GM21717 (cell line): ENCODE measurements at regions not wholly inside any gene's neighbourhood (a gene's known extent, or its start where the extent isn't known, plus 50 kb on each side); places are given as distances from the start of the nearest gene placed in this dataset.

Source experiments
- ATAC-seq: cut with Tn5 transposase; IDR thresholded peaks from one replicate; pipeline ENCODE4 v1.9.1; 2021; ENCODE audit warnings: mild to moderate bottlenecking, moderate library complexity; ENCODE audit not compliant: unreplicated experiment

DNA sequence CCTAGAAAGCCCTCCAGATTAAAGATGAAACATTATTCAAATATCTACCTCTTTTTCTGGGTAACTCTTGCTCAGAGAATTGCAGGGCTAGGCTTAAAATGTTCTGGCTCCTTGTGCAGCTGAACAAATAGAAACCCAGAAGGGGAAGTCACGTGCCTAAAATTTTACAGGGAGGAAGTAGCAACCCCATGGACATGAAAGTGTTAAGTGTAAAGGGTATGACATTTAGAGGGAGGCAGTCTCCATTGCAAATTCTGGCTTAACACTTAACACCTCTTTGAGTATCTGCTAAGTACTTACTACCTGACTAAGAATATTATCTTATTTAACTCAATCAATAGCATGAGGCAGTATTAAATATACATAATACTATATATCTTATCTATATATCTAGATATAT is 376.1 kb upstream of the ERCC4 start:
- no peak for ATAC-seq

DNA sequence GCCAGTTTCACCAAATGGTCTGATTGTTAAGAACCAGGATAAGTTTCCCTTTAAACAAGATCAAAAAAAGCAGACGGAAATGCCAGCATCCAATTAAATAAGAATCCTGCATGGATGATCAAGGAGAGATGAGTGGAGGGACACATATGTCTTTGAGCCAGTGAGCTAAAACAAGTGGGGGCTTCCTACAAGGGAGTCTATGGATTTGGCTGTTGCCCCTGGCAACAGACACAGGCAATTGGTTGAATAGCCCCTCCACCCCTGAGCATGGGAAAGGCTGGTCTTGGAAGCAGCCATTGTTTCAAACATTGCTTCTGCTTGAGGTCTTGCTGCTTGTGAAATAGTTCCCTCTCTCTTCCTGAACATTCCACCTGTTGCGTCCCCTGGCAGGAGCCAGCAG is 374.7 kb upstream of the ERCC4 start:
- ATAC-seq = no peak

DNA sequence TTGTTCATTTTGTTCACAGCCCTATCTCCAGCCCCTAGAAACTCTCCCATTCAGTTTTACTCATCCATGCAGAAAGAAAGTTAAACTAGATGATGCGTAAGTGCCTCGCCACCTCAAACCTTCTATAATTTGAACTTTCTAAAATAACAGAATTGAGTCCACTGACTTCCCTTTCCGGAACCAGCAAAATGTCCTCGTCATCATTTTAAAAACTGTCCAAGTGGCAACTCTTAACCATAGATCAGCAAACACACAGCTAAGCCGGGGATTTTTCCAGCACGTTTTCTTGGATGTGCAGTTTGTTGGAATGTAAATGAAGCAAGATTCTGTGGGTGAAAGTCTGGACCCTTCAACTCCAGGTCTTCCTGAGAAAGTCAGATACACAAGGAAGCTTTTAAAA is 369.7 kb upstream of the ERCC4 start:
- ATAC-seq = no peak

DNA sequence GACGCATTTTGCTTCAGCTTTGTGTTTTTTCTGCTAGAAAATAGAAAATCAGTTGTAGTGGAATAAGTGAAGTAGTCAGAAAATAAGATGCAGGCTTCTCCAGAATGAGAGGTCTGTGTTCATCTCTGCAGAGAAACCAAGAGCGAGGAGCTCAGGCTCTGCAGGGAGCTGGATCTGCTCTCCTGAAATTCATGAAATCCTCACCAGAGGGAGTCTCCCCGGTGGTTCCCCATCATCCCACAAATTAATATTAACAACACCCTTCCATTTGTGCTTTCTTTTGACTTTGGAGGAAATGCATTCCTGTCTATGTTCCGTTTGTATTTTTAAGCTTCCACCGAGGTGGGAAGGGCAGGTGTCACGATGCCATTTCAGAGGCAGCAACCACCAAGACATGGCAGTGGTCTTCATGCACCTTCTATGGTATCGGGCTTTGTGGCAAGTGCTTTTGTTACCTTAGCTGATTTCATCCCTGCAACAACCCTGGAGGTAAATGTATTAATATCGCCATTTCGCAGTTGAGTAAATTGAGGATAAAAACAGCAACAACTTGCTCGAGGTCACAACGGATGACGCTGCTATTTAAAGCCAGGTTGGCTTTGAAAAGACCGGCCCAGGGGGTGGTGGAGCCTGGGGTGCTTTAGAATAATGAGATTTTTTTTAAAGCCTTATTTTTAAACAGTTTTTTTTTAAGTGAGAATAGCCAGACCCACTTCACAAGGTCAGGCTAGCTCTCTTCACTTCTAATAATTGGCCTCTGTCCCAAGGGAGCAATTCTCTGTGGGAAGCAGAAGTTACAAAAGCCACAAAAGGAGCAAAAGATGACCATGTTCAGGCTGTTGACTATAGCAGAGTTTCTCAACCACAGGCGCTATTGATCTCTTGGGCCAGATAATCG is 367.6 kb upstream of the ERCC4 start:
- ATAC-seq = no peak

DNA sequence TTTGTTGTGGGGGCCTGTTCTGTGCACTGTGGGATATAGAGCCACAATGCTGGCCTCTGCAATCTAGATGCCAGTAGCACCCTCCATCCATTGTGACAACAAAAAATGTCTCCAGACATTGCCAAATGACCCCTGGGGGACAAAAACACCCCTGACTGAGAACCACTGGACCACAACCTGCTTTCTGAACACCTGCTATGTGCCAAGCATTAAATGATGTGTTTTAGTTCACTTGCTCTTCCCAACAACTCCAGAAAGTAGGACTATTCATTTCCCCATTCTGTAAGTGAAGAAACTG is 367.0 kb upstream of the ERCC4 start:
- ATAC-seq = no peak

DNA sequence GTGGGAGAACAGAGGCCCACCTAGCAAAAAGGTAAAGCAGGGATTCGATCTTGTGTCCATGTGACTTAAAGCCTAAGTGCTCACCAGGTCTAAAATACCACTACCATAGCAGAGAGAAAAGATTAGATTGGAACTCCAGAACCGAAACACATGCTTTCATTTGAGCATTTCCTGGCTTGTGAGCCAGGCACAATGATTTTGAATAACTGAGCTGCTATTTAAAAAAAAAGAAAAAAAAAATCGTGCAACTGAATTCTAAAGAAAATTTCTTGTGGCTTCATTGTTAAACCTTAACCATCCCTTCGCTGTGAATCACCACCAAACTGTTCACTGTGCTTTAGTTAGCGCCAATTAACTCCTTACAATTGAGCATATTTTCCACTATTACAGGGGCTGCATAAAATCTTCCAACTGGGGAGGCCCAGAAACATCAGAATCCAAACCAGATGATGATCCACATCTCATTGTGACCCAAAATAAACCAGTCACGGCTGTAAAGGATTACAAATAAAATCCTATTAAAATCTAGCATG is 366.4 kb upstream of the ERCC4 start:
- no peak for ATAC-seq

DNA sequence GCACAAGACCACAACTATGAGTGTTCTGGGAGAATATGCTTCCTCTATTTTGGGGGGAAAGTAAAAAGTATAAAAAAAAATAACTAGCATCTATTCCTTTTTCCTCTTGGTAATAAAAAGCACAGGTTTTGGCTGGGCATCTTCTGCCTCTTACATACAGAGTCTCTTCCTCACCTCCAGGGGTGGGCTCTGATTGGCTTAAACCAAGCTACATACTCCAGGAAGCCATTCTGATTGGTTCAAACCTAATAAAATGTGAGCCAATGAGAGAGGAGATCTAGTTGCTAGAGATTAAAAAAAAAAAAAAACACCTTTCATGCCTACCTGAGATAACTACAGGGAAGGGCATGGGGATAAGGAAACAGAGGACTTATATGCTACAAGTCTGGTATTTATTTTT is 365.9 kb upstream of the ERCC4 start:
- ATAC-seq = no peak

DNA sequence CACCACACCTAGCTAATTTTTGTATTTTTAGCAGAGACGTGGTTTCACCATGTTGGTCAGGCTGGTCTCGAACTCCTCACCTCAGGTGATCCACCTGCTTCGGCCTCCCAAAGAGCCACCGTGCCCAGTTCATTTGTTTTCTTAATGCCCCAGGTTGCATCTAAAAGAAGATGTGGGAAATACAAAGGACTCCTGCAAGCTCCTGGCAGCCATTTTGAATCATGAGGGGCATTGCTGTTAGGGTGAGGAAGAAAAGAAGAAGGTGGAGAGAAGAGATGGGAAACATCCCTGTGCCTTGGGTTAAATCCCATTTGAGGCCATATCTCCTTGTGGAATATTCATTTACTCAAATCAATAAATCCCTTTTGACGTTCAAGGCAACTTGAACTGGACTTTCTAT is 365.3 kb upstream of the ERCC4 start:
- no peak for ATAC-seq

DNA sequence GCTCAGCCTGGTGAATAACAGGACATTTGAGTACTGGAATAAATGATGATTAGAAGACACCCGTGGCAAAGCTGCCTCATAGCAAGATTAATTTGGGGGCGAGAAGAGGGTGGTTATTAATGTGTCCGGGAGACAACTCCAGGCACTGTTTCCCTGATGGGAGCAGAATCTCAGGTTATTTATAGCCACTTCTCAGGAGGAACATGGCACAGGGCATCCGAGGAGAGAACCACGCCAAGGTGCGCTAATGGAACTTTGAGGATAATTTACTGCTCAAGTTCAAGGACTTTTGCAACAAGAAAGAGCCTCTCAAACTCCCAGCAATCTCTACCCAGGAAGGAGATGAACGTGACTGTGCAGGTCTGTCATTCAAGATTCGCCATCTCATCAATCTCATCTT is 362.5 kb upstream of the ERCC4 start:
- ATAC-seq = no peak

DNA sequence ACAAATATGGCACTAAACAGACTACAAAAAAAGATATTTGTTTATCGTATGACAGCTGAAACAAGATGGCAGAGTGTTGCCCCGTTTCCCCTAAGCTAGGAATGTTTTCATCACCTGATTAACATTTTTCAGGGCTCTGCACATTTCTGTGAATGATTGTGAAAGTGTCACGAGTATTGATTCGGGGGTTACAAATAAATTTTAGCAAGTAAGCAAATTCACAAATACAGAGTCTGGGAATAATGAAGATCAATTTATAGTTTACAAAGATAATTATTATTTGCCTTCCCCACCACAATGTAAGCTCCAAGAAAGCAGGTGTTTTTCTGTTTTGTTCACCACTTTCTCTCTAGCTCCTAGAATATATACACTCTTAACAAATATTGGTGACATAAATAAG is 361.2 kb upstream of the ERCC4 start:
- ATAC-seq = no peak

DNA sequence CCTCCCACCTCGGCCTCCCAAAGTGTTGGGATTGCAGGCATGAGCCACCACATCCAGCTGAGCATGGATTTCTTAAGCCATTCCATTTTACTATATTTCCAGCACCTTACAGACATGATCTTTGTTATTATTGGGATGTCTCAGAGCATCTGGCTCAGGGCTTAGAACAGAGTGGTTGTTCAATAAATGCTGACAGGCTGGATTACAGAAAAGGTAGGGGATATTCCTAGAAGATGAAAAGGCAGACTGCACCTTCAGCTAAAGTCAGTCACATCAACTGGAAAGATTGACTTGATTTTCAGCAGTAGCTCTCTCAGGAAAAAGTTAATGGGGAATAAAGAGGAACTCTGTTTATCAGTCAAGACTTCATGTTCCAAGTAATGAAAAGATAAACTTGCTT is 360.3 kb upstream of the ERCC4 start:
- ATAC-seq = no peak

DNA sequence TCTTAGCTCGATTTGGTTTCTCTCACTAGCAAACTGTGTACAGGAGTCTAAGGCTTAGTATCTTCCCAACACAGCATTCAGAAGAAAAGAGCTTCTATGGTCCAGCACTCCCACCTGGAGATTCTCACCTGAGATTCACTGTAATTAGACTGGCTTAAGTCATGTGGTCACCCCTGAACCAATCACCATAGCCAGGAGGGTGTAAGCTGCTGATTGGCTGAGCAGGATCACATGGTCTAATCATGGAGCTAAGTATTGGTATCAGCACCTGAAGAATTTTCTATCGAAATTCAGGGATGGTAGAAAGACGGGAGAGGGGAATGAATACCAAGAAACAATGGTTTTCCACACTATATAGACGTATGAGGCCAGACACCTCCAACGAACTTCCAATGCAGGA is 359.8 kb upstream of the ERCC4 start:
- ATAC-seq = no peak

DNA sequence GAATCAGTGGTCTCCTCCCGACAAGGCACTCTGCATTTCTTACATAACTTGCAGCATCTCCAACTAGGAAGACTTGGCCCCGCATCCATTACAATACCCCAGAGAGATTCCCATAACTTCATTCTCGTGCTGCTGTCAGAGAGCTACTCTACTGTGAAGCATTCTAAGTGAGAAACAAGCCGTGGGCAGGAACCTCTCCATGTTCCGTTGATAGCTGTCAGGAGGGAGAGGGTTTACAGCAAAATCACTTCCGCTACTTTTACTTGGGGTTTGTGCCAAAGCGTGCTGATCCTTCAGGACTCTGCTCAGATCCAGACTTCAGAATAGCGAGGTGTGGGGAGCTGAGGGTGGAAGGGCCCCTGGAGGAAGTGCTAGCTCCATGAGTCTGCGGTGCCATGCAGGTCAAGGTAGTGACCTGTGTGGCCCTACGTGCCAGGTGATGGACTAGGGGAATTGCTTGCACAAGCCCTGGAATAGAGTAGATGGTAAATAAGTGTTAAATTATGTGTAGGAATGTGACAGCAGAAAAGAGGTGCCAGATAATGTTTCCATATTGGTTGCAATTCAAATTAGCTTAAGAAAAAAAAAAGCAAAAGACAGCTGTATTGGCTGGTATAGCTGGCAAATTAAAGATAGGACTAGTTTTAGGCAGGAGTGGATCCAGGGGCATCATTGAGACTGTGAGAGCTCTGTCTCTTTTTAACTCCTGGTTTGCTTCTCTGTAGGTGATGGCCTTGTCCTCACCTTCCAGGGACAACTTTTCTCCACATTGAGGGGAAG is 358.5 kb upstream of the ERCC4 start:
- ATAC-seq = no peak

DNA sequence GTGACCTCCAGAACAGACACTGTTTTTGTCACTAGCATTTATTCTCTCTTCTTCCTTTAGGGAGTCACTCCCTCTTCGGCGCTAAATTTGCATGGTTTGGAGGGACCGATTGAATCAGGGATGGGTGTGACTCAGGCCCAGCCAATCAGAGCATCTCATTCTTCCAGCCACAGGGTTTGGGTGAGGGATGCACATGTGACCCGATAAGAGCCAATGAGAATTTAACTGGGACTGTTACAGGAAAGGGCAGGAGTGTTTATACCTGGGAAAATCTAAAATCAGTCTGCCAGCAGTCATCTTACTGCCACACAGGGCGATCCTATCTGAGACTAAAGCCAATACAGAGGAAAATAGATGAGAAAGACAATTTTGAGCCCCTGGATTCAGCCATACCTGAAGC is 351.2 kb upstream of the ERCC4 start:
- no peak for ATAC-seq

DNA sequence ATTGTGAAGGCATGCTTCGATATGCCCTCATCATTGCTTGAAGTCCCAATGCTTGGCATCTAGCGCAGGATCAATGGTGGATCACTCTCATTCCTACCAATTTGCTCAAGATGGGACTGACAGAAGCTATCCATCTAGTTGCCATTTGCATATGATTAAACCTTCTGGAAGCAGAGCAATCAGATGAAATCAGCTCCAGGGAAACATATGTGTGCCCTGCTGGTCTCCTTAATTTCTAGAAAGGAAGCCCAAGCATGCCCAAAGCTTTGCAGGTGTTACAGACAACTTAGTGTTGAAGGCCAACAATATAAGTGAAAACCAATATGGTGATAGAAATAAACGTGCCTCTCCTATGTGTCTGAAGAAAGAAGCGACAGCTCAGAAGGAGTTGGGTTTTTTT is 350.0 kb upstream of the ERCC4 start:
- no peak for ATAC-seq

DNA sequence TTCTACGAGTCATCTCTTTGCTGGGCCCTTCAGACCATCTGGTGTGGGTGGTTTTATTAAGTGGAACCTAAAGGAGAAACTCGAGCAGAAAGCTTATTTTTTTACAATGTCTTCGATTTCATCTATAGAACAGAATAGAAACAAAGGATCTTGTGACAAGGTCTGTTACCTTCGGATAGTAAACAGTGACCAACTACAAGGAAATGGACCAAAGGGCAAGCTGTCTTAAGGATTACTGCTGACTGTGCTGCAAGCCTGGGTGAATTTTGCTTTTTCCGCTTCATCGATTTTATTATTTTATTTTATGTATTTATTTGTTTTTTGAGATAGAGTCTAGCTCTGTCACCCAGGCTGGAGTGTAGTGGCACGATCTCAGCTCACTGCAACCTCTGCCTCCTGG is 348.9 kb upstream of the ERCC4 start:
- no peak for ATAC-seq

DNA sequence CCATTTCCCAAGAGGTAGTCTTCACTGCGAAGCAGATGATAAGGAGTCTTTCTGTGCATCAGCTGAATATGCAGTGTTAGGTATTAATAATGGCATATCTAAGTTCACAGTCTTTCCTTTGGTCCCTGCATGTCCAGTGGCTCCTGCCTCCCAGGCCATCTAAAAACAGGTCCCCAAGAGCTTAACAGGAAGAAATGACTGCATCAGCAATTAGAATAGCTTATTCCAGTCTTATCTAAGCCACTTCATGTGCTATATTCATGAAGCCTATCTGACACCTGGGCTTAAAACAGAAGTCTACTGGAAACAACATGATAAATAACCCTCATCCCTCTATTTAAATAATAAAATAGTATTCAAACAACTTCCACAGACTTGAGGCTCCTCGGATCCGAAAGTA is 346.1 kb upstream of the ERCC4 start:
- ATAC-seq = no peak

DNA sequence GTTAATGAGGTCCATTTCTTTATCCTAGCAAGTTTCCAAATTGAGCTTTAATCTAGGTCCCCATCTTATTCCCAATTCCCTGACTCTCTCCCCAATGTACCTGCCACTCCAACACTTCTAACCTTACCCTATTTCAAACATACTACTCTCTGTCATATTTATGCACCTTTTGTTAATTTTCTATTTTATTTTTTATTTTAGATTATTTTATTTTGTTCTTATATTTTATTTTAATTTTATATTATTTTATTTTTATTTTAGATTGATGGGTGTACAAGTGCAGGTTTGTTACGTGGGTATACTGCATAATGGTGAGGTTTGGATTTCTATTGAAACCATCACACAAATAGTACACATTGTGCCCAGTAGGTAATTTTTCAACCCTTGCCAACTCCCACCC is 333.9 kb upstream of the ERCC4 start:
- ATAC-seq = no peak

DNA sequence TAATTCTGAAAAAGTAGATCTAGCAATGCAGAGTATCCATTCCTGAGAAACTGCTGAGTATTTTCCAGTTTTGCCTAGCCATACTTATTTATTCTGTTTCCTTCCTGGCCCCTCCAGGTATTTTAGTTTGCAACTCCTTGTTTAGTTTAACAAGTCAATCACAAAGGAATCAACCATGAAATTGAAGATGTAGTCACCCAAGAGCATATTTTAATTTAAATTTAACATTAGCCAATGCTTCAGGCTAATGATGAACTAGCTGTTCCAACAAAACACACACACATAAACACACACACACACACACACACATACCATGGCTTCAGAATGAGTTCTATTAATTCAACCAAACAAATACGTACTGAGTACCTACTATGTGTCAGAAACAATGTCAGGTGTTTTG is 332.8 kb upstream of the ERCC4 start:
- ATAC-seq = no peak

DNA sequence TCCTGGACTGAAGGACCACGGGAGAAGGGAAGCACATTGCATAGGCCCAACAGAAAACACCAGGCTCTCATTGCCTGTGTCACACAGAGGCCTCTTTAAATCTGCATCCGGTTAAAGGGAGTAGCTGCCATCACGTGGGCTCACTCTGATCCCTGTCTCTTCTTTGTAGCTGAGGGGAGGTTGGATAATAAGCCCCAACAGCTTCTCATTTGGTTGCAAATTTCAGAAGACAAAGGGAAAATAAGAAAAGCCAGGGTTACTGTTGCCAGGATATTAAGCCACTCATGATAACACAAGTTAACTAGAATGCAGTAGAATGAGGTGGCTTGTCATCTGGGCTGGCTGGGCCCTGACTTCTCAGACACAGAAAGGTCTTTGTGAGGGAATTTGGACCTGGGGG is 325.1 kb upstream of the ERCC4 start:
- ATAC-seq = no peak

DNA sequence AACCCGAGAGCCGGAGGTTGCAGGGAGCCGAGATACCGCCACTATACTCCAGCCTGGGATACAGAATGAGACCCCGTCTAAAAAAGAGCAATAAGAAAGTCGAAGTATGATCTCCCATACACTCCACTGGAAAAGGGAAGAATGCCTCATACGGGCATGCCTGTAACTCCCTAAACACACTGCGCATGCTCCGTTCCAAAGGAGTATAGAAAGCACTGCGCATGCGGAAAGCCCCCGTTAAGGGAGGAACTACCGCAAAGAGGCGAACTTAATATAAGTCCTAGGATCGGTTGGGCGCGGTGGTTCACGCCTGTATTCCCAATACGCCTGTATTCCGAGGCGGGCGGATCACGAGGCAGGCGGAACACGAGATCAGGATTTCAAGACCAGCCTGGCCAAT is 313.1 kb upstream of the ERCC4 start:
- no peak for ATAC-seq

DNA sequence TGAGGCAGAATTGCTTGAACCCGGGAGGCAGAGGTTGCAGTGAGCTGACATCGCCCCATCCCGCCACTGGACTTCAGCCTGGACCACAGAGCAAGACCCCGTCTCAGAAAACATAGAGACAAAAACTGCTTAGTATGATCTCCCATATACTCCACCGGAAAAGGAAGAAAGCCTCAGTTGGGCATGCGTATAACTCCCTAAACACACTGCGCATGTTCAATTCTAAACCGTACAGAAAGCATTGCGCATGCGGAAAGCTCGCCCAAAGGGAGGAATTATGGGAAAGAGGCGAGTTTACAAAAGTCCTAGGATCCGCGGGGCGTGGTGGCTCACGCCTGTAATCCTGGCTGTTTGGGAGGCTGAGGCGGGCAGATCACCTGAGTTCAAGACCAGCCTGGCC is 312.7 kb upstream of the ERCC4 start:
- ATAC-seq = no peak
